Loucy (cell line): ENCODE measurements at regions not wholly inside any gene's neighbourhood (a gene's known extent, or its start where the extent isn't known, plus 50 kb on each side); places are given as distances from the start of the nearest gene placed in this dataset.

Experiments used
- EZH2phosphoT487 ChIP-seq: fragments of 200-600 bp; IDR thresholded peaks from 2 replicates; pipeline ENCODE4 v1.6.1; 2018; ENCODE audit warnings: antibody characterized with exemption, mild to moderate bottlenecking, moderate library complexity, borderline replicate concordance
- TF ChIP-seq, protein P1 (sequence below): fragments of 200-600 bp; sonication (generic); conservative IDR thresholded peaks from 2 replicates; pipeline ENCODE4 v1.5.1; 2014; ENCODE audit warnings: mild to moderate bottlenecking, antibody characterized with exemption, low read length

DNA sequence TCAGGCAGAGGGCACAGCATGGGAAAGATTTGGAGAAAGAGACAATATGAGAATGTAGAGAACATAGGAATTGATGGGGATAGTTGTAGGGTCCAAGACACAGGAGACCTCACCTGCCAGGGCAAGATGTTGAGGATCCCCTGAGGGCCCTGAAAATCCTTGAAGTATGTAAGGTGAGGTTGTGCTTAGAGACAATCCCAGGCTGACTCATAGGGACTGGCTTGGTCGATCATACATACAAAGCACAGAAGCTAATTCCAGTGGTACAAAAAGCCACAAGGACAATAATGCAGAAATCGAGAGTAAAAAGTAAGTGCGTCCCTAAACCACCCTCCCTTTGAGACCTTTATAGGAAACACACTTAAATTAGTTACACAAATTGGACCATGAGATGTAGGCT lies 468.2 kb downstream of the MIAT start:
- TF ChIP-seq, protein P1, sequence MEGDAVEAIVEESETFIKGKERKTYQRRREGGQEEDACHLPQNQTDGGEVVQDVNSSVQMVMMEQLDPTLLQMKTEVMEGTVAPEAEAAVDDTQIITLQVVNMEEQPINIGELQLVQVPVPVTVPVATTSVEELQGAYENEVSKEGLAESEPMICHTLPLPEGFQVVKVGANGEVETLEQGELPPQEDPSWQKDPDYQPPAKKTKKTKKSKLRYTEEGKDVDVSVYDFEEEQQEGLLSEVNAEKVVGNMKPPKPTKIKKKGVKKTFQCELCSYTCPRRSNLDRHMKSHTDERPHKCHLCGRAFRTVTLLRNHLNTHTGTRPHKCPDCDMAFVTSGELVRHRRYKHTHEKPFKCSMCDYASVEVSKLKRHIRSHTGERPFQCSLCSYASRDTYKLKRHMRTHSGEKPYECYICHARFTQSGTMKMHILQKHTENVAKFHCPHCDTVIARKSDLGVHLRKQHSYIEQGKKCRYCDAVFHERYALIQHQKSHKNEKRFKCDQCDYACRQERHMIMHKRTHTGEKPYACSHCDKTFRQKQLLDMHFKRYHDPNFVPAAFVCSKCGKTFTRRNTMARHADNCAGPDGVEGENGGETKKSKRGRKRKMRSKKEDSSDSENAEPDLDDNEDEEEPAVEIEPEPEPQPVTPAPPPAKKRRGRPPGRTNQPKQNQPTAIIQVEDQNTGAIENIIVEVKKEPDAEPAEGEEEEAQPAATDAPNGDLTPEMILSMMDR, result no peak
- no peak for TF ChIP-seq EZH2phosphoT487
